ENCODE measurements at regions not wholly inside any gene's neighbourhood (a gene's known extent, or its start where the extent isn't known, plus 50 kb on each side); places are given as distances from the start of the nearest gene placed in this dataset.
A peak's percentile ranks its signal among the peaks of the same experiment; 100 is the strongest.

- no peaks in the 10 kb centered on the region for H3K9me3 Mint-ChIP-seq (ENCODE audit: unreplicated experiment)
- no peaks in the 10 kb centered on the region for H3K36me3 ChIP-seq (ENCODE audit: control insufficient read depth, insufficient read depth, low read length)
- no peaks in the 10 kb centered on the region for H3K36me3 Mint-ChIP-seq (ENCODE audit: insufficient read depth, unreplicated experiment)
- H3K9me3 ChIP-seq = no peaks in the 10 kb centered on the region
- H3K4me3 ChIP-seq (ENCODE audit: low read depth, low read length) = no peak overlapping the region
- no peak overlapping the region for H3K27ac Mint-ChIP-seq (ENCODE audit: unreplicated experiment)
- H3K4me1 Mint-ChIP-seq (ENCODE audit: low read depth, unreplicated experiment) = peaks cover 9% of the 10 kb centered on the region
- H3K4me1 ChIP-seq = peaks cover 26% of the 10 kb centered on the region
- H3K27me3 ChIP-seq (replicated peaks; ENCODE audit: control insufficient read depth, insufficient read depth, low read length) = no peaks in the 10 kb centered on the region
- TF ChIP-seq, protein P1, sequence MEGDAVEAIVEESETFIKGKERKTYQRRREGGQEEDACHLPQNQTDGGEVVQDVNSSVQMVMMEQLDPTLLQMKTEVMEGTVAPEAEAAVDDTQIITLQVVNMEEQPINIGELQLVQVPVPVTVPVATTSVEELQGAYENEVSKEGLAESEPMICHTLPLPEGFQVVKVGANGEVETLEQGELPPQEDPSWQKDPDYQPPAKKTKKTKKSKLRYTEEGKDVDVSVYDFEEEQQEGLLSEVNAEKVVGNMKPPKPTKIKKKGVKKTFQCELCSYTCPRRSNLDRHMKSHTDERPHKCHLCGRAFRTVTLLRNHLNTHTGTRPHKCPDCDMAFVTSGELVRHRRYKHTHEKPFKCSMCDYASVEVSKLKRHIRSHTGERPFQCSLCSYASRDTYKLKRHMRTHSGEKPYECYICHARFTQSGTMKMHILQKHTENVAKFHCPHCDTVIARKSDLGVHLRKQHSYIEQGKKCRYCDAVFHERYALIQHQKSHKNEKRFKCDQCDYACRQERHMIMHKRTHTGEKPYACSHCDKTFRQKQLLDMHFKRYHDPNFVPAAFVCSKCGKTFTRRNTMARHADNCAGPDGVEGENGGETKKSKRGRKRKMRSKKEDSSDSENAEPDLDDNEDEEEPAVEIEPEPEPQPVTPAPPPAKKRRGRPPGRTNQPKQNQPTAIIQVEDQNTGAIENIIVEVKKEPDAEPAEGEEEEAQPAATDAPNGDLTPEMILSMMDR (IDR thresholded peaks at IDR 0.05; ENCODE audit: insufficient read depth in 1 of 2, low read depth in 1 of 2, low read length in 1 of 2, severe bottlenecking in 1 of 2, unreplicated experiment in 1 of 2) = no peak
- H3K4me3 Mint-ChIP-seq (ENCODE audit: unreplicated experiment) = no peak overlapping the region
- no peaks in the 10 kb centered on the region for H3K27me3 Mint-ChIP-seq (ENCODE audit: insufficient read depth, unreplicated experiment)
- ChIA-PET CTCF (no interaction called here), POLR2A (no interaction called here)
- DNase-seq = no peak
- no TSS peak for BruUV-seq (replicated peaks)
- intact Hi-C loops (cut with micrococcal nuclease; ENCODE audit: unreplicated experiment) = loop anchor here (10.0 kb wide), 1 partner anchor 292 kb away; no protein-coding TSS in a partner anchor
Measured at GRCh38 chr9:28912621-28913020, 1339.3 kb upstream of the C9orf72 start.

- peak; percentile 47 to 51 for DNase-seq
- CTCF ChIA-PET = interaction anchor here (0.9 kb wide), 1 partner anchor 141 kb away, joined by 4 read pairs; no protein-coding TSS in a partner anchor
- Histone ChIP-seq H3K27me3 (replicated peaks; ENCODE audit: control insufficient read depth, insufficient read depth, low read length) (no peaks in the 10 kb centered on the region), H3K4me1 (peaks cover 26% of the 10 kb centered on the region), H3K4me3 (ENCODE audit: low read depth, low read length) (no peak overlapping the region), H3K9me3 (no peaks in the 10 kb centered on the region), H3K36me3 (ENCODE audit: control insufficient read depth, insufficient read depth, low read length) (no peaks in the 10 kb centered on the region)
- Mint-ChIP-seq H3K4me1 (ENCODE audit: low read depth, unreplicated experiment) (peaks cover 9% of the 10 kb centered on the region), H3K36me3 (ENCODE audit: insufficient read depth, unreplicated experiment) (no peaks in the 10 kb centered on the region), H3K27me3 (ENCODE audit: insufficient read depth, unreplicated experiment) (no peaks in the 10 kb centered on the region), H3K9me3 (ENCODE audit: unreplicated experiment) (no peaks in the 10 kb centered on the region), H3K4me3 (ENCODE audit: unreplicated experiment) (no peak overlapping the region), H3K27ac (ENCODE audit: unreplicated experiment) (peak overlapping the region; percentile 81)
- no TSS peak for BruUV-seq (replicated peaks)
- TF ChIP-seq, protein P1 (IDR thresholded peaks at IDR 0.05; ENCODE audit: insufficient read depth in 1 of 2, low read depth in 1 of 2, low read length in 1 of 2, severe bottlenecking in 1 of 2, unreplicated experiment in 1 of 2) = no peak
- intact Hi-C loops (cut with micrococcal nuclease; ENCODE audit: unreplicated experiment) = loop anchor here (10.0 kb wide), 1 partner anchor 289 kb away; no protein-coding TSS in a partner anchor
- POLR2A ChIA-PET = no interaction called here
Measured at GRCh38 chr9:28915202-28915930, 1342.1 kb upstream of the C9orf72 start.

- intact Hi-C loops (cut with micrococcal nuclease; ENCODE audit: unreplicated experiment) = loop anchor here (10.0 kb wide), 1 partner anchor 288 kb away; no protein-coding TSS in a partner anchor
- ChIA-PET POLR2A (no interaction called here), CTCF (no interaction called here)
- Mint-ChIP-seq H3K27me3 (ENCODE audit: insufficient read depth, unreplicated experiment) (no peaks in the 10 kb centered on the region), H3K4me1 (ENCODE audit: low read depth, unreplicated experiment) (peaks cover 9% of the 10 kb centered on the region), H3K36me3 (ENCODE audit: insufficient read depth, unreplicated experiment) (no peaks in the 10 kb centered on the region), H3K9me3 (ENCODE audit: unreplicated experiment) (no peaks in the 10 kb centered on the region), H3K4me3 (ENCODE audit: unreplicated experiment) (peak overlapping the region; percentile 64), H3K27ac (ENCODE audit: unreplicated experiment) (peak overlapping the region; percentile 81)
- no peaks in the 10 kb centered on the region for H3K27me3 ChIP-seq (replicated peaks; ENCODE audit: control insufficient read depth, insufficient read depth, low read length)
- no peaks in the 10 kb centered on the region for H3K36me3 ChIP-seq (ENCODE audit: control insufficient read depth, insufficient read depth, low read length)
- no peak overlapping the region for H3K4me3 ChIP-seq (ENCODE audit: low read depth, low read length)
- no peaks in the 10 kb centered on the region for H3K9me3 ChIP-seq
- TF ChIP-seq, protein P1 (IDR thresholded peaks at IDR 0.05; ENCODE audit: insufficient read depth in 1 of 2, low read depth in 1 of 2, low read length in 1 of 2, severe bottlenecking in 1 of 2, unreplicated experiment in 1 of 2) = no peak
- peaks cover 26% of the 10 kb centered on the region for H3K4me1 ChIP-seq
- DNase-seq = peak; percentile 38 to 42
- no TSS peak for BruUV-seq (replicated peaks)
Measured at GRCh38 chr9:28916348-28916747, 1343.1 kb upstream of the C9orf72 start.
